Mesendoderm (in vitro differentiated cells): ENCODE measurements at regions not wholly inside any gene's neighbourhood (a gene's known extent, or its start where the extent isn't known, plus 50 kb on each side); places are given as distances from the start of the nearest gene placed in this dataset.

Source experiments
- DNase-seq: peaks from one replicate; pipeline ENCODE4 v3.0.0; 2013
- H2AK5ac ChIP-seq: 2 replicates; pipeline ENCODE4 v1.6.1; 2013; ENCODE audit warnings: low read length, inconsistent platforms
- H2BK120ac ChIP-seq: 2 replicates; pipeline ENCODE4 v1.6.1; 2013; ENCODE audit warnings: low read depth, mild to moderate bottlenecking, low read length, moderate library complexity, mixed read lengths
- H2BK15ac ChIP-seq: replicated peaks from 2 replicates; pipeline ENCODE4 v1.6.1; 2013; ENCODE audit warnings: low read depth, mild to moderate bottlenecking, moderate library complexity
- H2BK5ac ChIP-seq: 2 replicates; pipeline ENCODE4 v1.6.1; 2013; ENCODE audit warnings: low read length, inconsistent platforms
- H3K18ac ChIP-seq: 2 replicates; pipeline ENCODE4 v1.6.1; 2013; ENCODE audit warnings: mild to moderate bottlenecking, low read length, mixed read lengths
- H3K23ac ChIP-seq: one replicate; pipeline ENCODE4 v1.6.1; 2013; ENCODE audit warnings: low read length
- H3K27ac ChIP-seq: 2 replicates; pipeline ENCODE4 v1.5.1; 2013; ENCODE audit warnings: low read depth, mild to moderate bottlenecking, inconsistent platforms, low read length, moderate library complexity
- H3K27me3 ChIP-seq: 2 replicates; pipeline ENCODE4 v1.6.1; 2013; ENCODE audit warnings: low read length, control low read depth, mild to moderate bottlenecking, inconsistent platforms; ENCODE audit not compliant: insufficient read depth, poor library complexity
- H3K36me3 ChIP-seq: 2 replicates; pipeline ENCODE4 v1.6.1; 2013; ENCODE audit warnings: low read length, inconsistent platforms; ENCODE audit not compliant: control insufficient read depth, insufficient read depth
- H3K4ac ChIP-seq: one replicate; pipeline ENCODE4 v1.6.1; 2013; ENCODE audit warnings: low read depth, mild to moderate bottlenecking, low read length, moderate library complexity
- H3K4me1 ChIP-seq: 2 replicates; pipeline ENCODE4 v1.6.1; 2013; ENCODE audit warnings: low read depth, low read length, inconsistent platforms; ENCODE audit not compliant: control insufficient read depth
- H3K4me2 ChIP-seq: 2 replicates; pipeline ENCODE4 v1.6.1; 2013; ENCODE audit warnings: low read length
- H3K4me3 ChIP-seq: 2 replicates; pipeline ENCODE4 v1.5.1; 2013; ENCODE audit warnings: mild to moderate bottlenecking, low read length
- H3K56ac ChIP-seq: one replicate; pipeline ENCODE4 v1.6.1; 2013; ENCODE audit warnings: low read length
- H3K79me1 ChIP-seq: 2 replicates; pipeline ENCODE4 v1.6.1; 2013; ENCODE audit warnings: low read length, inconsistent platforms
- H3K79me2 ChIP-seq: 2 replicates; pipeline ENCODE4 v1.6.1; 2013; ENCODE audit warnings: mild to moderate bottlenecking, low read length; ENCODE audit not compliant: control insufficient read depth, insufficient read depth
- H3K9ac ChIP-seq: 2 replicates; pipeline ENCODE4 v1.6.1; 2013; ENCODE audit warnings: low read length, inconsistent platforms
- H4K5ac ChIP-seq: one replicate; pipeline ENCODE4 v1.6.1; 2013; ENCODE audit warnings: low read length
- H4K8ac ChIP-seq: one replicate; pipeline ENCODE4 v1.6.1; 2013; ENCODE audit warnings: low read depth, mild to moderate bottlenecking, control low read depth, low read length, moderate library complexity
- WGBS: extraction: QIAGEN DNeasy Blood & Tissue Kit; methylation state at CpG from one replicate; pipeline ENCODE4 v1.1.7; 2013; ENCODE audit warnings: low lambda C conversion rate, missing lambda C conversion rate; ENCODE audit not compliant: insufficient coverage; ENCODE audit errors: extremely low coverage; 5-methylcytosine and 5-hydroxymethylcytosine counted together

- no peak overlapping the region for H4K8ac ChIP-seq
- H3K4me1 ChIP-seq: peaks cover 5% of the 10 kb centered on the region
- H3K4ac ChIP-seq: no peak overlapping the region
- no peak overlapping the region for H3K4me2 ChIP-seq
- no peak overlapping the region for H3K9ac ChIP-seq
- no peaks in the 10 kb centered on the region for H3K27me3 ChIP-seq
- WGBS: no CpG with 5 or more reads among the region's 7 CpGs
- H3K36me3 ChIP-seq: no peaks in the 10 kb centered on the region
- H3K18ac ChIP-seq: no peak overlapping the region
- no peak for DNase-seq
- H2BK5ac ChIP-seq: no peak overlapping the region
- H3K4me3 ChIP-seq: no peak overlapping the region
- no peak overlapping the region for H2BK120ac ChIP-seq
- no peak overlapping the region for H2BK15ac ChIP-seq
- H2AK5ac ChIP-seq: no peak overlapping the region
- H3K79me2 ChIP-seq: no peaks in the 10 kb centered on the region
- no peaks in the 10 kb centered on the region for H3K79me1 ChIP-seq
- no peak overlapping the region for H3K23ac ChIP-seq
- H3K27ac ChIP-seq: no peak overlapping the region
- no peak overlapping the region for H4K5ac ChIP-seq
- H3K56ac ChIP-seq: no peak overlapping the region
Observed at GRCh38 chr18:24819141-24819890, 358.9 kb downstream of the HRH4 start.

DNA sequence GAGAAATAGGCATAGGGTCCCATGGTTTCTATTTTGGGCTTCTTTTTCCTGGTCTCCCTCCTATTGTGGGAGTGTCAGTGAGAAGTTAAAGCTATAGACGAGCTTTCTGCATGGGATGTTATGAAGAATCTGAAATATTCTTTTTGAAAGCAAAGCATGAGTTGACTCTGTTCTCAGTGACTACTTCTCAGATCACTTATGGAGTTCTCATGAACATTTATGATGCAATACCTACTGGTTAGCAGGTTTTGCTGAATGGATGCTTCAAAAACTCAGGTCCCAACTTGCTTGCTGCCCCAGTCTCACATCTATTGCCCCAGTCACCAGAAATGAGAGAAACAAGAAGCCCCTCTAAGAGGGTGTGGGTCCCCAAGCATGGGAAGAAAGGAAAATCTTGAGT lies 365.0 kb downstream of the HRH4 start:
- Histone ChIP-seq H3K4me2 (no peak overlapping the region), H2BK15ac (no peak overlapping the region), H3K79me2 (no peaks in the 10 kb centered on the region), H2BK5ac (no peak overlapping the region), H3K79me1 (no peaks in the 10 kb centered on the region), H3K23ac (no peak overlapping the region), H3K56ac (no peak overlapping the region), H3K27ac (no peak overlapping the region), H4K5ac (no peak overlapping the region), H3K18ac (no peak overlapping the region), H3K4me1 (no peaks in the 10 kb centered on the region), H2AK5ac (no peak overlapping the region), H2BK120ac (no peak overlapping the region), H3K4ac (no peak overlapping the region), H3K36me3 (no peaks in the 10 kb centered on the region), H4K8ac (no peak overlapping the region), H3K27me3 (no peaks in the 10 kb centered on the region), H3K4me3 (no peak overlapping the region), H3K9ac (no peak overlapping the region)
- no peak for DNase-seq
- WGBS: no CpG with 5 or more reads among the region's 1 CpG

DNA sequence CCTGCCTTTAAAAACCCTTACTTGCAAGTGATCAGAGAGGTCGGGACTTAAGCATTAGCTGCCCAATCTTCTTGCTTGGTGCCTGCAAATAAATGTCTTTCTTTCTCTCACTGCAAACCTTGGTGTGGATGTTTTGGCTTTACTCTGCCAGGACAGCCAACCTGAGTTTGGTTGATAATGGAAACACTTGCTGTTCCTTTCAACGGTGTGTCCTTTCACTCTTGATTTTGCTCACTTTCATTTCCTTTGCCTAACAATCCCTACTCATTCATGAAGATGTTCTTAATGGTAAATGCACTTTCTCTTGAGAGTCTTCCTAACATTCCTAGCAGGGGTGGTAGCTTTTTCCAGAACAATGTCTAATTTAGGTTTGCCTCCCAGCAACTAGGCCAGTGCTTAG lies 366.2 kb downstream of the HRH4 start:
- no peak overlapping the region for H3K56ac ChIP-seq
- no peak overlapping the region for H3K23ac ChIP-seq
- H3K18ac ChIP-seq: no peak overlapping the region
- no peak overlapping the region for H3K9ac ChIP-seq
- H3K4me1 ChIP-seq: no peaks in the 10 kb centered on the region
- H2AK5ac ChIP-seq: no peak overlapping the region
- no peak overlapping the region for H2BK15ac ChIP-seq
- H3K4ac ChIP-seq: no peak overlapping the region
- H3K27me3 ChIP-seq: no peaks in the 10 kb centered on the region
- WGBS: no CpG with 5 or more reads among the region's 2 CpGs
- no peaks in the 10 kb centered on the region for H3K36me3 ChIP-seq
- H3K79me2 ChIP-seq: no peaks in the 10 kb centered on the region
- H4K8ac ChIP-seq: no peak overlapping the region
- H3K4me3 ChIP-seq: no peak overlapping the region
- no peak for DNase-seq
- no peaks in the 10 kb centered on the region for H3K79me1 ChIP-seq
- no peak overlapping the region for H2BK120ac ChIP-seq
- no peak overlapping the region for H3K27ac ChIP-seq
- peak overlapping the region; percentile 26 for H4K5ac ChIP-seq
- no peak overlapping the region for H2BK5ac ChIP-seq
- H3K4me2 ChIP-seq: no peak overlapping the region

DNA sequence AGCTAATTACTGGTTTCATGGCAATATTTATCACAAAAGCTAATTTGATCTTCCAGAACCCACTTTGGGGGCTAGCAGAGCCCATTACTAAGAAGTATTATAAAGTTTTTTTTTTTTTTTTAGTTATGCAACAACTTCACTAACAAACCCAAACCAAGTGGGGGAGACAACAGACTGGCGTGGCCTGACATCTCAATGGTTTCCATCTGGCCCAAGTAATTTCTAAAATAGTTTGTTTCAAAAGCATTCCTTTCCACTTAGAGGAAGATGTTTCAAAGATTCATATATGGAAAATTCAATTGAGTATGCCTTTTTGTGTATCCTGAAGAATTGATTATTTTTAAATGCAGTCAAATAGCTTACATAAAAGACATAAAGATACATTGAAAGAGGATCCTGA lies 367.1 kb downstream of the HRH4 start:
- no peak overlapping the region for H4K5ac ChIP-seq
- no peaks in the 10 kb centered on the region for H3K79me1 ChIP-seq
- H4K8ac ChIP-seq: no peak overlapping the region
- H2BK5ac ChIP-seq: no peak overlapping the region
- no peak overlapping the region for H3K23ac ChIP-seq
- no peak for DNase-seq
- H2BK15ac ChIP-seq: no peak overlapping the region
- H3K27me3 ChIP-seq: no peaks in the 10 kb centered on the region
- no peak overlapping the region for H3K56ac ChIP-seq
- no CpG with 5 or more reads among the region's 1 CpG for WGBS
- no peaks in the 10 kb centered on the region for H3K36me3 ChIP-seq
- no peak overlapping the region for H2AK5ac ChIP-seq
- H2BK120ac ChIP-seq: no peak overlapping the region
- H3K9ac ChIP-seq: no peak overlapping the region
- no peak overlapping the region for H3K4me3 ChIP-seq
- H3K4ac ChIP-seq: no peak overlapping the region
- no peaks in the 10 kb centered on the region for H3K4me1 ChIP-seq
- H3K27ac ChIP-seq: no peak overlapping the region
- no peaks in the 10 kb centered on the region for H3K79me2 ChIP-seq
- no peak overlapping the region for H3K4me2 ChIP-seq
- no peak overlapping the region for H3K18ac ChIP-seq

DNA sequence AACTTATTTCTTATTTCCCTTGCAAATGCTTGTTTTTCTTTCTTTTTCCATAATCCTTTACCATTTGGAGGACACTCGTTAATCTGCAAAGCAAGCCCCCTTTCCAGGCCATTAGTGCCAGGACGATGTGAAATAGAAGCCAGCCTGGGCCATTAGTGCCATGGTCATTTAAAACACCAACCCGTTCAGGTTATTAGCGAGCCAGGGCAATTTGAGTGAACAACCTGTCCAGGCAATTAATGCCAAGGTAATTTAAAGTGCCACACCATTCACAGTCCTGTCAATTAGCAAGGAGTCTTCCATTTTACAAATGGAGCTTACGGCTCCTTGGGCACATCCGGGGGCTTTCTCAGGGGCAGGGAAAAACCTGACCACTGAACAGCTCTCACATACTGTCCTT lies 370.6 kb downstream of the HRH4 start:
- no peak overlapping the region for H2AK5ac ChIP-seq
- no peak overlapping the region for H2BK5ac ChIP-seq
- no CpG with 5 or more reads among the region's 6 CpGs for WGBS
- H3K79me1 ChIP-seq: no peaks in the 10 kb centered on the region
- no peak overlapping the region for H3K56ac ChIP-seq
- no peak overlapping the region for H4K5ac ChIP-seq
- H3K4me1 ChIP-seq: no peaks in the 10 kb centered on the region
- H3K36me3 ChIP-seq: no peaks in the 10 kb centered on the region
- H3K18ac ChIP-seq: no peak overlapping the region
- H3K4me2 ChIP-seq: no peak overlapping the region
- no peak overlapping the region for H3K4ac ChIP-seq
- H4K8ac ChIP-seq: no peak overlapping the region
- no peak overlapping the region for H2BK15ac ChIP-seq
- no peak overlapping the region for H3K27ac ChIP-seq
- H3K27me3 ChIP-seq: no peaks in the 10 kb centered on the region
- H3K79me2 ChIP-seq: no peaks in the 10 kb centered on the region
- no peak overlapping the region for H3K23ac ChIP-seq
- no peak overlapping the region for H3K4me3 ChIP-seq
- no peak overlapping the region for H2BK120ac ChIP-seq
- no peak overlapping the region for H3K9ac ChIP-seq
- DNase-seq: no peak
